HS-27A (cell line): ENCODE measurements at regions not wholly inside any gene's neighbourhood (a gene's known extent, or its start where the extent isn't known, plus 50 kb on each side); places are given as distances from the start of the nearest gene placed in this dataset.
"Not testable (repeated sequence)": the region's sequence is repeated elsewhere in the genome, so short reads cannot be mapped to it uniquely, and the experiment has no call there.

Experiments
- DNase-seq: peaks from one replicate; pipeline ENCODE4 v3.0.0-alpha.2; 2012; ENCODE audit warnings: low read depth, missing footprints

DNA sequence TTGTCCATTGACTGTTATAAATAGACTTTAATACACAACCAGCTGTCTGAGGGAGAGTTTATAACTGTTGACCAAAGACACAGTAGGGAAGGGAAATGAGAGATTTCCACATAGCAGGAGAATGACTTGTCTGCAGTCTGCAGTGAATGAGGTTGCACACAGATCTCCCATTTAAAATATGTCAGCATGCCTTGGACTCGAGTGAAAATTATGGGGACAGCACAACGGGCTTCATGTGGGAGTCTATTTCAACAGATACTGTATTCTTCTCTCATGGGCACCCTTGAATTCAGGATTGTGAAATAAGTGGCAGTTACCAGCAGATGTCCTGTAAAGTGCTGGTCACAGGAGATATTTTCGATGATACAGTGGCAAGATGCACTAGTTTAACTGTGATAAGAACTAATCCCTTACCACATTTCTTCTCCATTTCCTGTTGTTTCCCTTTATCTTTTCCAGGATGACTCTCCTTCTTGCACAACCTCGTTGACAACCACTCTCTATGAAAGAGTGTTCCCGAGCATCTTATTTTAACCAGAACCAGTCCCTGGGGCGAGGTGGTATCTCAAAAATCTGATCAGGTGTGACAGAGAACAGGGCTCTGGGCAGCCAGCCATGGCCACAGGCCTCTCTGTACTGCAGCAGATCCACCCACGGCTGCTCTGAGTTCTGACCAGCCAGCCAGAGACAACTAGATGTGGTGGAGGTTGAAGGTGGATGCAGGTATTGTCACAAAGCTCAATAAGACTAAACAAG, 51.5 kb upstream of the MAP3K1 start:
- no peak for DNase-seq

DNA sequence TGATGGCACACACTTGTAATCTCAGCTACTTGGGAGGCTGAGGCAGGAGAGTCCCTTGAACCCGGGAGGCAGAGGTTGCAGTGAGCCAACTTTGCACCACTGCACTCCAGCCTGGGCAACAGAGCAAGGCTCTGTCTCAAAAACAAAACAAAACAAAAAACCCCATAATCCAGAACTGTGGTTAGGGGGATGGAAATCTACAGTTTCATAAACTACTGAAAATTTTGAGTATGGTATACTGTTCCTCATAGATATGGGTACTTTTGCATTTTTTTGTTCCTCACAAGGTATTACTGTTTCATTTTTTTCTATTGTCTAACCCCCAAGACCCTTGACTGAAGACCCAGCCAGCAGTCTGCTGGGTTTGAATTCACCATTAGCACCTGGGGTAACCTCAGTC, 52.2 kb upstream of the MAP3K1 start:
- no peak for DNase-seq

GRCh38 chr5:56761151-56761885, 54.0 kb upstream of the MAP3K1 start:
- DNase-seq = no peak

- no peak for DNase-seq
These were observed 54.6 kb upstream of the MAP3K1 start for GRCh38 chr5:56760723-56761122.

DNA sequence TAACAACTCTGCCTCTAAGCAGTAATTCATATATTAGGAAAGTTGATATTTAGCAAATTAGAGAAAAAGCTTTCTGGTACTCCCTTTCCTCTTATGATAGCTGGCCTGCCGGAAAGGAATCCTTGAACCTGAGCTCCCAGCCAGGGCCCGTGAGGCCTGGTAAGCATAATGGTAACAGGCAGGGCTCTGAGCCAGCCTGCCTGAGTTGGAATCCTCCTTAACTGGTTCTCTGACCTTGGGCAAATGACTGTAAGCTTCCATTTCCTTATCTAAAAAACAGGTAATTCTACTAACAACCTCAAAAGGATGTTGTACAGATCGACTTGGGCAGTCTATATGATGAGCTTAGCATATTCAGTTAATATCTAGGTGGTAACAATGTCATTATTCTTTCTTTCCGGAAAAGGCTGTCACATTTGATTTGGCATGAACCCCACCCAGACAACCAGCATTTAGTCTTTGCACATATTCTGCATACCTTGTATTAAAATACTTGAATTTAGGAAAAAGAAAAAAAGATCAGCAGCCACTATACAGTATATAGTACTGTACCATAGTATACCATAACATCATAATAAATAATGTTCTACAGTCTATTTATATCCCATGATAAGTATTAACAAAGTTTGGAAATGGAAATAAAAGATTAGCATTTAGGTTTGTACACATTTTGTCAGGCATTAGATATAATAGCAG, 55.7 kb upstream of the MAP3K1 start:
- no peak for DNase-seq

GRCh38 chr5:56757077-56757476, 58.3 kb upstream of the MAP3K1 start:
- no peak for DNase-seq

- no peak for DNase-seq
These were observed 60.3 kb upstream of the MAP3K1 start for GRCh38 chr5:56755036-56755555.

GRCh38 chr5:56753588-56753987, 61.8 kb upstream of the MAP3K1 start:
- not testable (repeated sequence) for DNase-seq

- DNase-seq = no peak
These were observed 63.6 kb upstream of the MAP3K1 start for GRCh38 chr5:56751572-56752313.

- no peak for DNase-seq
These were observed 65.5 kb upstream of the MAP3K1 start for GRCh38 chr5:56749842-56750241.

- no peak for DNase-seq
These were observed 68.6 kb upstream of the MAP3K1 start for GRCh38 chr5:56746553-56747339.

DNA sequence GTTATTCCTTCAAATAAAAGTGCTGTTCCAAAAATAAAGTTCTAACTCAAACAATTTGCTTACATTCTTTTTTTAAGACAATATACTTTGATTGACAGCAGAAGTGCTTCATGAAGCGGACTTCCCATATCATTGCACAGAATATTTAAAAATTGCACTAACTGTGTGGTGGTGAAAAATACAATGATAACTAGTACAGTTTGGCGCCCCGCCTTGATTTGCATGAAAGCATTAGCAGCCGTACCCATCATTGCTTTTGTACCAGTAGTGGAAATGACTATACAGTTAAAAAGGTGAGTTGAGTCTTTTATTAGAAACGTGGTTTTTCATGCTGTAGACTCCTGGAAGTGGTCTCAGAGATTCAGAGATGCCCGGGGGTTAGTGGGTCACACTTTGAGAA, 69.5 kb upstream of the MAP3K1 start:
- DNase-seq = no peak

DNA sequence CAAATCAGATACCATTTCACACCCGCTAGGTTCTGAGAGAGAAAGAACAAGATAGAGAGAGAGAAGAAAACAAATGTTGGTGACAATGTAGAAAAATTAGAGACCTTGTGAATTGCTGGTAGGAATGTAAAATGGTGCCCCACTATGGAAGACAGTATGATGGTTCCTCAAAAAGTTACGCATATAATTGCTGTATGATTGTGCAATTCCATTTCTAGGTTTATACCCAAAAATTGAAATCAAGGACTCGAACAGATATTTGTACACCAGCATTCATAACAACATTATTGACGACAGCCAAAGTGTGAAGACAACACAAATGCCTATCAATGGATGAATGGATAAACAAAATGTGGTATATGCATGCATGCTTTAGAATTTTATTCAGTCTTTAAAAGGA, 74.5 kb upstream of the MAP3K1 start:
- DNase-seq = no peak

DNA sequence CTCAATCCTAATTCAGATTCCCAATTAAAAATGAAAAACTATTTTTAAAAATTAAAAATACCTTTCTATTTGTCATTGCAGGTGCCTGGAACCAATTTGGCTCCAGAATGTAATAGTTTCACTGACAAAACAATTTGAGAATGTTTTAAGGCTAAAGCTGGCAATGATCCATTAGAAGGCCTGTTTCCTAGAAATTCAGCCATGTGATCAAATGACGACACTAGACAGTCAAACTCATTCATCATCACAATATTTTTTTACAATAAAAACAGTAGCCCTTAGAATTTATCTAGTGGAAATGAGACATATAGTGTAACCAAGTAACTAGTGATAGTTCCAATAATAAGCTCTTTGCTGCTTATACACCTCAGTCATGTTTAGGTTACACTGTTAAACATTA, 75.4 kb upstream of the MAP3K1 start:
- no peak for DNase-seq

DNA sequence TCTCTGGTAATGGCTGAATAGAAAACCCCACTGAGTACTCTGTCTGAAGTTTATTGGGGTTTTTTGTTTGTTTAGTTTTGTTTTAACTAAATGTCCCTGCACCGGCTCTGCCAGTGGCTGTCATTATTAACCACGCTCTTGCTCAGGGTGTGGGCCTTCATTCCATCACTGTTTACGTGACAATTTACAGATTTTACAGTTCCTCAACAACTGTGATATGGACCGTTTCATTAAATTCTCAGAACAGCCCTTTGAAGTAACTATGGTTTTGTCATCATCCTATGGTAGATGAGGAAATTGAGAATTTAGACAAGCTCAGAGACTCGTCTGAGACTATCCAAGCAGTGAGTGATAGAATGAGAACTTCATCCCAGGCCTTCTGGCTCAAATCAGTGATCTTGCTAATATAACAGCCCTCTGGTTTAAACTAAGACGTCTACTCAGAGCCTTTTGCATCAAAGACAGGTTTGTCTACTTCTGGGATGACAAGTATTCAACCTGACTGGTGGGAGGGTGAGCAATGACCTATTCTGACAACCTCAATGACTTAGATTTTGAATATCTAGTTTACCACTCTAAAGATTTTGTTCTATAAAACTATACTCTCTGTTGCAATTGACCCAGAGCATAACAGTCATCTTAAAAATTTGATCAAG, 77.3 kb upstream of the MAP3K1 start:
- no peak for DNase-seq

GRCh38 chr5:56737002-56737621, 78.2 kb upstream of the MAP3K1 start:
- no peak for DNase-seq

DNA sequence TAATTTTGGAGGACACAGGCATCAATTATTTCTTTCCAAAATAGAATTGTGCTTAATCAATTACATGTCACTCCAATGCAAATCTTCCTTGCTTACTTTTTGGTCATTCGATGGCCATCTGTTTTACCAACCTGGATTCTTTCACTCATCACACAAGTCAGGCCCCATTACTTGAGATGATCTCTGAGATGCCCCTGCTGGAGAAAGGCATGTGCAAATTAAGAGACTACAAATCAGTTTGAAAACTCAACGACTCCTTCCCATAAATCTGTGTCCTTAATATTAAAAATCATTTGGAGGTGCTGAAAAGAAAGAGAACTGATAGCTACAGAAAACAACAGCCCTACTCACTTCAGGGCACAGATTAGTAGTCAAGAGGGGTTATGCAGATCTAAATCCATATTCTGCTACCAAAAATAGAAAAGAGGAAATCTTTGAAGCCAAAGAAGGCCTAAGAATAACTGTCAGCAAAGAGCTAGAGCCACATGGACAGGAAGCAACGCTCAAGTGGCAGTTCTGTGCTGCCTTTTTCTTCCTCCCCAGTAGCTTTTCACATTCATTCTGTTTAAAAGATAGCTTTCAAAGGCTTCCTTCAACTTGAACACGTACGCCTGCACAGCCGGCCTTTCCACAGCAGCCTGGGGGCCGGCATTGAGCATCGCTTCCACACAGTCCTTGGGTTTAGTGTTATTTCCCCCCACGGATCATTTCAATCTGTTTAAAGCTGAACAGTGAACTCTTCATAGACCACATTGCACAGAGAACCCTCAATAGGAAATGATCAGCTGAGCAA, 79.3 kb upstream of the MAP3K1 start:
- no peak for DNase-seq

- DNase-seq = no peak
These were observed 81.2 kb upstream of the MAP3K1 start for GRCh38 chr5:56734091-56734694.

GRCh38 chr5:56733580-56733979, 81.8 kb upstream of the MAP3K1 start:
- DNase-seq = no peak
